ENCODE measurements at regions not wholly inside any gene's neighbourhood (a gene's known extent, or its start where the extent isn't known, plus 50 kb on each side); places are given as distances from the start of the nearest gene placed in this dataset.

DNA sequence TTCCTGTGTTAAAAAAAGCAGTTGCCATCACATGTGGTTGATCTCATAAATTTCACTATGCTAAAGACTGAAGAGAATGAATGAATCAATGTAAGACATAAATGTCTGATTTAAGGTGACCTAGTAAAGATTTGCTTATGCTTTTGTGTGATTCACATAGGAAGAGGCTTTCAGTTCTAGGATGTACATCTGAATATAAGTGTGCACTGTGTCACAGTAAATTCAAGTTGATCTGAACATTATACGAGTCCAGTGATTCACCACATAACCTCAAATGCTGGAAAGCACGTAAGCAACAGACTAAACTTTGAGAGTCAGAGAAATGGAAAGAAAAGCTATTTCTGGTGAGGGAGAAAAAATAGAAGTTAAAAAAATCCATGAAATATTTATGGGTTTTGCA is 567.9 kb downstream of the EPHA5 start:
- no peak for FAIRE-seq

DNA sequence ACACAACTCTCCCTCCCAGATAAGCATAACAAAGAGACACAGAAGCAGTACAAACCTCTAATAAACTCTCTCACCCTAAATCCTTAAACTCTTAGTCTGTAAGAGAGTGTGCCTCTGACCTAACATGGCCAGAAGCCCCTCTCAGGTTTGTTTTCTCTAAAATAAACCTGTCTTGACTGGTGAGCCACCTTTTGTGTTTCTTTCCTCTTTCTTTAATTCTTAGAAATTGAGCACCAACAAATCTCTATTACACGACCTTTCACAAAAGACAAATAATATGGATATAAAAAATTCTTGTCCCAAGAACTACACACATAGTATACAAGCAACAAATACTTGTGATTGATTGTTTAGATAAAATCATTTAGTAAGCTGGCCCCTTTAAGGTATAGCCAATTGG is 573.7 kb downstream of the EPHA5 start:
- FAIRE-seq, result no peak

GRCh38 chr4:65089666-65090065 is 580.6 kb downstream of the EPHA5 start:
- FAIRE-seq, result no peak

DNA sequence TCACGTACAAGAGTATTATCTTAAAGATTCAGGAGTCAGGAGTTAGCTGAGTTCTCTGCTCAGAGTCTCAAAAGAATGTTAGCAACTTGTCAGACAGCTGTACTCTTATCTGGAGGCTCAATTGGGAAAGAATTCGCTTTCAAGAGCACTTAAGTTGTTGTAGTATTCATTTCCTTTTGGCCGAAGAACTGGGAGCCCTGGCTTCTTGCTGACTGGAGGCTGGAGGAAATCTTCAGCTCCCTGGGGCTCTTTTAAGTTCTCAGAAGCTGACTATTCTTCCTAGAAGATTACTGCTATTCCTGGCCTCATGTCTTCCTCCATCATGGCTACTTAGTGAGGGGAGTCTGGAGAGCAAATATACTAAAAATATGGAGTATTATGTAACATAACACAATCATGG is 587.2 kb downstream of the EPHA5 start:
- FAIRE-seq, result no peak

DNA sequence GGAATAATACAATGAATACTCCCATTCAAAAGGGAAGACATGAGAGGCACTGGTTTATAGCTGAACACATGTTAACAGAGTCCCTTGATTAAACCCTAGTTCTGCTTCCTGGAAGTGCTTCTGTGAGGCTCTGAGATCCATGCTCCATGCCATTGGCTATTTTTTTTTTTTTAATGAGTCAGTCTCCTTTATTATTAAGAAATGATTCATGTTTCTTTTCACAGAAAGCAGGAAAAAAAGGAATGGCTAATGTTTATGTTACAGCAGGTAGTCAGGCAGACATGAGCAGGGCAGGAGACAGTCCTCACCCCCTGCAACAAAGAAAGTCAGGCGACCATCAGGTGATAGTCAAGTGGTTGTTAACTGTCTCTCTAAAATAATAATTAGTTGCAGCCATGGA is 598.7 kb downstream of the EPHA5 start:
- no peak for FAIRE-seq

- FAIRE-seq, result no peak
Measured at GRCh38 chr4:65069177-65069576, 601.1 kb downstream of the EPHA5 start.

DNA sequence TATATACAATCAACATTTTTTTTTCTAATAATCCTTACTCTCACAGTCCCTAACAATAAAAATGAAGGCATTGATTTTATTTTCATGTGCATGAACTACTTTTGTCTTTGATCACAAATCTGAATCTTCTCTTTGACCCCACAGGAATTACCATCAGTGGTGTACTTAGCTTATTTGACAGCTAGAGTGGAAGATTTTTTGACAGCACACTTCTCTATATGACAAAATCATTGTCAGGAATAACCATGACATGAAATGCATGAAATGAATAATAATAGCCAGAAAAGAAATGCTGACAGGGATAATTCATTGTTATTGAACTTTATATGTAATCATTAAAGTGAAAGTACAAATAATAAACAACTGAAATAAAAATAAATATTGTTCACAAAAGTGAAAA is 604.2 kb downstream of the EPHA5 start:
- FAIRE-seq, result no peak

DNA sequence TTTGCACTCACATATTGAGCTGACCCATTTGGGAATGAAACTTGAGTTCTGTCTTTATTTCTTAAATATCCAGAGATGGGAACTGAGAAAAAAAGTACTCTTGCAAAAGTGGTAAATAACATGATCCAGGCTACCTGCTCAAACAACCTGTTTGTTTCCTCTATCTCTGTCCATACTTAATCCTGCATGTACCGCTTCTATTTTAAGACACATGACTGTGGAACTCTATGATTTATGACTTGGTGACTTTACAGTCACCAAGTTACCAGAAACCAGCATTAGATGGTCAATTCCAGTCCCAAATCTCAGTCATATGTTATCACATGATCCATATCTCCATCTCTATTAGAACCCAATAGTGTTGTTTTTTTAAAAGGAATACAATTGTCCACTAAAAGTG is 606.7 kb downstream of the EPHA5 start:
- FAIRE-seq, result no peak

- no peak for FAIRE-seq
Measured at GRCh38 chr4:65050786-65051185, 619.5 kb downstream of the EPHA5 start.

GRCh38 chr4:65046192-65047133 is 623.8 kb downstream of the EPHA5 start:
- no peak for FAIRE-seq

DNA sequence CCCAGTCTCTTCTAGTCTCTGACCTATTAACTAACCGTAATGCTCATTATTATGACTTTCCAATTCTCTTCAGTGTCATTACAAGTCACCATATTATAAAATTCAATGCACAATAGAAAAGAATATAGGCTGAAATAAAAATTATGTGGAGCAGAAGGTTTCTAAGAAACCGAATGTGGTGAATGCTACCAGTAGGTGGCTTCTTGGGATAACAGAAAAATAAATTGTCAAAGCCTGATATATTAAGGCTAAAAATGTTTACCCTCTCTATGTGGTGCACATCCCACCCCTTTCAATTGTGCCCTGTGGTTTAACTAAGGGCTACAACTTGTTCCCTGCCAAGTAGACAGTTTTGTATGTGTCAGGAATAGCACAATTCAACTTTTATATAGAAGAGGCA is 624.6 kb upstream of the TECRL start:
- no peak for FAIRE-seq

GRCh38 chr4:65028592-65028991 is 619.3 kb upstream of the TECRL start:
- no peak for FAIRE-seq

DNA sequence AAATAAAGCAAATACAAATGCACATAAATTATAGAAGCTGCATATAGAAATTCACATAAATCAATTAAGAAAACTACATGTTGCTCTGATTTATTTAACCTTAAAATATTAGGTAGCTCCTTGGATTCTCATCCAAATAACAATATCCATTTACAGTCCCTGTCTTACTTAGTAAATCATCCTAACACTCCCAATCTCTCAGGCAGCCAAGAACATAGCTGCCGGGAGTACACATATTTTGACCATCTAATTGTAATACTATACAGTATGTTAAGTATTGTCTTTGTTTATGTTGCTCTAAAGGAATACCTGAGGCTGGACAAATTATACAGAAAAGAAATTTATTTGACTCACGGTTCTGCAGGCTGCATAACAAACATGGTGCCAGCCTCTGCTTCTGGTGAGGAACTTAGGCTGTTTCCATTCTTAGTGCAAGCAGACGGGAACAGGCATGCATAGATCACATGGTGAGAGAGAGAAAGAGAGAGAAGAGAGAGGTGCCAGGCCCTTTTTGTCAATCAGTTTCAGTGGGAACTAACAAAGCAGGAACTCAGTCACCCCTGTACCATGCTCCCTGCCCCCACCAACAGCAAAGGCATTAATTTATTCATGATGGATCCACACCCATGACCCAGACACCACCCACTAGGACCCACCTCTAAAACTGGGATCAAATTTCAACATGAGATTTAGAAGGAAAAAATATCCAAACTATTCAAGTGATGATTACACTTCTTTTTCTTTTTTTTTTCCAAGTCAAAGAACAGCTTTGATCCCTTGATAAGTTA is 614.8 kb upstream of the TECRL start:
- FAIRE-seq, result no peak

- FAIRE-seq, result no peak
Measured at GRCh38 chr4:65023081-65023480, 613.8 kb upstream of the TECRL start.

DNA sequence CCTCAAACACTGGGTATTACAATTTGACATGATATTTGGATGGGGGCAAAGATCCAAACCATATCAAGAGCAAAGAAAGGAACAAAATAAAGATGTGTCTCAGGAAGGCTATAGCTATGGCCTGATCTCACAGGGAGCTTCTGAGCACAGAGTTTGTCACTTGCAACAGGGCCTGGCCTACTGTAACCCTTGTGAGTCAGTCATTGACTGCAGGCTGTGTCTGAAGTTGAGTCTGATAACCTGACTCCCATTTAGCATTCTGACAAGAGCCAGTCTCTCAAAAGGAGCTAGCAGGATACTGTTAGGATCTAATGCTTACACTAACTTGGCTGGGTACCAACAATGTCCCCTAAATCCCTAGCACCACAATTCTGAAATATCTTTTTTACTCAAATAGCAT is 612.5 kb upstream of the TECRL start:
- no peak for FAIRE-seq

DNA sequence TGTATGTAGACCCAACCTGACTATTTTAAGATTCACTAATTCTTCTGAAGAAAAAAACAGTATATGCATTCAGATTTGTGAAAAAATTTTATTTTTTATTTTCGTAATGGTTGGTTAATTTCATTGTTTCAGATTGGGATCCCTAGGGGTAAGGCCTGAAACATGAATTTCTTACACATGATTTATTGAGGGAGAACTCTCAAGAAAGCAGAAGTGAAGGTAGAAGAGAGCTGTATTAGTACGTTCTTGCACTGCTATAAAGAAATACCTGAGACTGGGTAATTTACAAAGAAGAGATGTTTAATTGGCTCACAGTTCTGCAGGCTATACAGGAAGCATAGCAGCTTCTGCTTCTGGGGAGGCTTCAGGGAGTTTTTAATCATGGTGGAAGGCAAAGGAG is 611.9 kb upstream of the TECRL start:
- FAIRE-seq, result no peak

- FAIRE-seq, result no peak
Measured at GRCh38 chr4:65019775-65020174, 610.5 kb upstream of the TECRL start.

GRCh38 chr4:65018313-65018712 is 609.1 kb upstream of the TECRL start:
- no peak for FAIRE-seq

DNA sequence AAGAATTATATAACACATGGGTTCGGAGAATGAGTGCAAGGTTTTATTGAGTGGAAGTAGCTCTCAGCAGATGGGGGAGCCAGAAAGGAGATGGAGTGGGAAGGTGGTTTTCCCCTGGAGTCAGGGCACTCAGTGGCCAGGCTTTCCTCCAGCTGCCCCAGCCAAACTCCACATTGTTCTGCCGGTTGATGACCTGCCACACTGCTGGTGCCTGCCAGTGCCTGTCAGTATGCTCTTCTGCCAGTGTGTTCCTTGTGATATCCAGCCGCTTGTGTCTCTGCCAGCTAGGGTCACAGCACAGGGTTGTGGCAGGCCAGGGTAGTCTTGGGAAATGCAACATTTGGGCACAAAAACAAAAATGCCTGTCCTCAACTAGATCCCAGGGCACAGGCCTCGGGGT is 604.8 kb upstream of the TECRL start:
- no peak for FAIRE-seq

DNA sequence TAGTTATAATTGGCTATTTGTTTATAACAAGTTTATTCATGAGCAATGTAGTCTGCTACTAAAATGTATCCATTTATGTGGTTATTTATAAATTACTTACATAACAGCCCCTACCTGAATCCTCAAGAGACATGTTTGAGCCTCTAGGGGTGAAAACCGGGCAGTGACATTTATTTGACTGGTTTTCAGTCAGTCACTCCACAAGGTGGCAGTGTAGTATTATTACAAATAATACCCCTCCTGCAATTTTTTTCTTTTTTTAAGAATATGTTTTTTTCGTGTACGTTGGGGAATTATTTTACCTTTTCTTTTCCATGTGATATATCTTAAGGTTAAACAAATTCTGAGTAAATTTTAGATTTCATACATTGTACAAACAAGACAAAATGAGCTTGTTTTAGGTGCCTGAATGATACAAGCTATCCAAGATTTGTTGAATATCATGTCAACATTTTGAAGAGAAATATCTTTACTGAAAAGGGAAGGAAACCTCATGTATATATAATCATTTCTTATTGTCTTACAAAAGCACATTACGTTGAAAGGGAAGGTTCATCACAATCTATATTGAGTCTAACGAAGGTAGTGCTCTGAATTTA is 598.7 kb upstream of the TECRL start:
- peak; percentile 67 for FAIRE-seq

DNA sequence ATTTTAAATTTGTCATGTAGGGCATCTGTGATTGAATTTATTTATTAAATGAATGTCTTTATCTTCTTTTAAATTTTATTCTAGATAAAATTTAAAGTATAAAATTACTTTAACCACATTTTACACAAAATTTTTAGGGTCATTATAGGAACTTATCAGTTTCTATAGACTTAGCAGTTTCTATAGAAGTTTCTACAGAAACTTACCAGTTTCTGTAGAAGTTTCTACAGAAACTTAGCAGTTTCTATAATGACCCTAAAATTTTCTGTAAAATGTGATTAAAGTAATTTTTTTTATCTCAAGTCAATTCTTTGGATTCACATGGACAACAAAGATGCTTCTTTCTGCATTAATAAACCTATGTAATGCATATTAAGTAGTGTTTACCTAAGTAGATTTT is 565.9 kb upstream of the TECRL start:
- FAIRE-seq, result no peak

- FAIRE-seq, result no peak
Measured at GRCh38 chr4:64969081-64969480, 559.8 kb upstream of the TECRL start.

DNA sequence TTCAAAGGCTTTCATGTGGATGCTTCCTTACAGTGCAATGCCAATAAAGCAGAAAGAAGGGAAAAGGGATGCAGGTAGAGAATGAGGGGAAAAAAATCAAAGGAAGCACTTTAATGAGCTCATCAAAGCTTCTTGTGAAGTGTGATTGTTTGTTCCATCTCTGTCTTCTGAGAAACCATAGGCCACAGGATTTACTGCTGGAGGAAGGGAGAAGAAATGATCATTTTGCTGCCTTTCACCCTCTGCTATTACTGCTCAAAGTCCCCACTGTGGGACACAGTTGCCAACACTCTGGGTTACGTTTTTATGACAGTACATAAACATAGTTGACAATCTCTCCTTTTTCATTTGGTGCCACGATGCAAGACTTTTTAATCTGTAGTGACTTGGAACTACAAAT is 558.0 kb upstream of the TECRL start:
- no peak for FAIRE-seq

DNA sequence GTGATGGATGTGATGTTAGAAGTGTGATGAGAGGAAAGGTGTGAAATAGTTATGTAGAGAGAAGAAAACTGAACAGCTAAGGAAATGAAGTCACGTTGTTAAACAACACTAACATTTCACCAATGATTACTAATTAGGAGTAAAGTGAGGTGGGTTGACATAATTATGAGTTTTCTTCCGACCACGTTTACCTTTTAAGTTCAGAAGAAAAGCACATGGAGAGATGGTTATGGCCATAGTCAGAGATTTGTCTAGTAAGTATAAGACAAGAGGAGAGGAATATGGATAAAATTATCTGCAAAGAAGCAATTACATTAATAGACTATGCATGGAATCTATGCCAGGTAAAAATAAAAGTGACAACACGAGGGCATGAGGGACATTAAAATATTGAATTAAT is 551.3 kb upstream of the TECRL start:
- FAIRE-seq, result no peak

Measured in TTC549 (cell line).